ENCODE measurements at regions not wholly inside any gene's neighbourhood (a gene's known extent, or its start where the extent isn't known, plus 50 kb on each side); places are given as distances from the start of the nearest gene placed in this dataset.

DNA sequence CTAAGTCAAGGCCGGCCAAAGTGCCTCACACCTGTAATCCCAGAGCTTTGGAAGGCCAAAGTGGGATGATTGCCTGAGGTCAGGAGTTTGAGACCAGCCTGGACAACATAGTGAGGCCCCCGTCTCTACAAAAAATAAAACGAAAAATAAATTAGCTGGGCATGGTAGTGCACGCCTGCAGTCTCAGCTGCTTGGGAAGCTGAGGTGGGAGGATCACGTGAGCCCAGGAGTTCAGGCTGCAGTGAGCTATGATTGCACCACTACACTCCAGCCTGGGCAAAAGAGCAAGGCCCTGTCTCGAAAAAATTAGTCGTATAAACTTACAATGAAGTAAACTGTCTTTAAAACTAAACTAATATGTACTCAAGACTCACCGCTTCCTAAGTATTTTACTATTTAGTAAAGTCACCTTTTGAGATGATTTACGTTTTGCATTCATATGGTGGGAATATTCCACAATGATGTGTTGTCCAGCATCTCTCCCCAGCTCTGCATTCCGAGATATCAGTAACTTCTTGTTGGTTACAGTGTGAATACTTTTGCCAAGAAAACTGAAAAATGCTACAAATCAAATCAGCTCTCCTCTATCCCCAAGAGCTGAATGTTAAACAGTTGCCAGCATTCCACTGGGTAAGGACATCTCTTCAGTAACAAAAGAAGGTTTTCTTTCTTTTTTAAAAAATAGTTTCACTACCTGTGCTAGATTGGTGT, 84.9 kb upstream of the C21orf91 start:
- in situ Hi-C loops (cut with MboI; ENCODE audit: low sequenced_read_pairs): loop anchor here (25.0 kb wide), 1 partner anchor 217 kb away; no protein-coding TSS in a partner anchor

DNA sequence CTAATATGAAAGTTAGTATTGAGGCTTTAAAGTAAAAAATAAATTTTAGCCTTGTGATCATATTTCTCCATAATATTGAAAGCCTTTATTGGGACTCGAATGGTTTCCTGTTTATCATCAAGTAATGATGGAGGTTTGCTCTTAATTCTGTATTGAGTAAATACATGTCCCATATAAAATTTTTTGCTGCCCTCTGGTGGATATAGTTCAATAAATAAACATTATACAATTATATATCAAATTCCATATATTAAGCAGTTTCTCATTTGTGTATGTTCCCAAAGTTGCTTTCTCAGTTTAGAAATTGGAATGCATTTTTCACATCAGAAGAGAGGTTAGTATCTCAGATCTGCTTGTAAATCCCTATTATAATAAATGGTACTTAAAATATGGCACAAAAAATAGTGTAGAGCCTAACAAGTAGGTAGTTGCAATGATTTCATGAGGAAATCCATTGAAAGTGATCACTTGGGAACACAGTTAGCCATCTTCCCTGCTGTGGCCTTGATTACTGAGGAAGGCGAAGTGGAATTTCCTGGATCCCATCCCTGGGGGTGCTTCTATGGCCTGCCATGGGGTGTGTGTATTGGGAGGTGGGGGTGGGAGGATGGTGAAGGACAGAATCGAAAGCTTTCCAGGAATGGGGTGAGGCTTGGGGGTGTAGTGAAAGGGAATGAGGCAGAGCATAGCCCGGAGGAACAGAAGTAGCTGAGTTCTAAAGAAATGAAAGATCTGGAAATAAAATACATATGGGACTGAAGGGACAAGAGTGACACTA, 84.1 kb upstream of the C21orf91 start:
- in situ Hi-C loops (cut with MboI; ENCODE audit: low sequenced_read_pairs): loop anchor here (25.0 kb wide), 1 partner anchor 216 kb away; no protein-coding TSS in a partner anchor

GRCh38 chr21:17901458-17902079, 82.4 kb upstream of the C21orf91 start:
- in situ Hi-C loops (cut with MboI; ENCODE audit: low sequenced_read_pairs): loop anchor here (25.0 kb wide), 1 partner anchor 214 kb away; no protein-coding TSS in a partner anchor

GRCh38 chr21:17900990-17901385, 81.8 kb upstream of the C21orf91 start:
- in situ Hi-C loops (cut with MboI; ENCODE audit: low sequenced_read_pairs): loop anchor here (25.0 kb wide), 1 partner anchor 214 kb away; no protein-coding TSS in a partner anchor

DNA sequence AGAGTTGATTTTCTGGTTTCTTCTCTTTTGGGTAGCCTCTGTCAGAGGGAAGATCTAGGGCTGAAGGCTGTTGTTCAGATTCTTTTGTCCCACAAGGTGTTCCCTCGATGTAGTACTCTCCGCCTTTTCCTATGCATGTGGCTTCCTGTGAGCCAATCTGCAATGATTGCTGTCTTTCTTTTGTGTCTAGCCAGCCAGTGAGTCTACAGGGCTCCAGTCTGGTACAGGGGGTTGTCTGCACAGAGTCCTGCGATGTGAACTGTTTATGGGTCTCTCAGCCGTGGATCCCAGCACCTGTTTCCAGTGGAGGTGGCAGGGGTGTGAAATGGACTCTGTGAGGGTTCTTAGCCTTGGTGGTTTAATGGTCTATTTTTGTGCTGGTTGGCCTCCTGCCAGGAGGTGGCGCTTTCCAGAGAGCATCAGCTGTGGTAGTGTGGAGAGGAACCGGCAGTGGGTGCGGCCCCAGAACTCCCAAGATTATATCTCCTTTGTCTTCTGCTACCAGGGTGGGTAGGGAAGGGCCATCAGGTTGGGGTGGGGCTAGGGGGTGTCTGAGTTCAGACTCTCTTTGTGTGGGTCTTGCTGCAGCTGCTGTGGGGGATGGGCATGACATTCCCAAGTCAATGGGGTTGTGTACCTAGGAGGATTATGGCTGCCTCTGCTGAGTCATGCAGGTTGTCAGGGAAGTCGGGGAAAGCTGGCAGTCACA, 81.3 kb upstream of the C21orf91 start:
- in situ Hi-C loops (cut with MboI; ENCODE audit: low sequenced_read_pairs): loop anchor here (25.0 kb wide), 1 partner anchor 213 kb away; no protein-coding TSS in a partner anchor

GRCh38 chr21:17889171-17889570, 70.0 kb upstream of the C21orf91 start:
- in situ Hi-C loops (cut with MboI; ENCODE audit: low sequenced_read_pairs): no loop called here

- in situ Hi-C loops (cut with MboI; ENCODE audit: low sequenced_read_pairs): no loop called here
These were observed 50.0 kb upstream of the C21orf91 start for GRCh38 chr21:17869115-17869514.
